H9 (cell line): ENCODE measurements at regions not wholly inside any gene's neighbourhood (a gene's known extent, or its start where the extent isn't known, plus 50 kb on each side); places are given as distances from the start of the nearest gene placed in this dataset.

Experiments used
- DNase-seq: peaks from one replicate; pipeline ENCODE4 v3.0.0-alpha.2; 2017
- H2AFZ ChIP-seq: one replicate; pipeline ENCODE4 v1.6.1; 2013; ENCODE audit warnings: mild to moderate bottlenecking, low read length, control low read depth, moderate library complexity
- H2AK5ac ChIP-seq: 2 replicates; pipeline ENCODE4 v1.6.1; 2013; ENCODE audit warnings: low read length, control low read depth, mixed read lengths; ENCODE audit not compliant: insufficient read length
- H2BK120ac ChIP-seq: one replicate; pipeline ENCODE4 v1.6.1; 2013; ENCODE audit warnings: low read depth, mild to moderate bottlenecking, low read length, control low read depth, inconsistent platforms; ENCODE audit not compliant: poor library complexity, severe bottlenecking
- H2BK12ac ChIP-seq: 2 replicates; pipeline ENCODE4 v1.6.1; 2013; ENCODE audit warnings: low read length, control low read depth, mixed read lengths, low read depth; ENCODE audit not compliant: insufficient read length
- H2BK15ac ChIP-seq: 2 replicates; pipeline ENCODE4 v1.6.1; 2013; ENCODE audit warnings: low read depth, low read length, control low read depth
- H2BK20ac ChIP-seq: one replicate; pipeline ENCODE4 v1.6.1; 2013; ENCODE audit warnings: low read depth, mild to moderate bottlenecking, low read length, control low read depth, inconsistent platforms; ENCODE audit not compliant: poor library complexity, severe bottlenecking
- H2BK5ac ChIP-seq: 2 replicates; pipeline ENCODE4 v1.6.1; 2013; ENCODE audit warnings: low read length, control low read depth, mixed read lengths; ENCODE audit not compliant: insufficient read length
- H3K14ac ChIP-seq: 2 replicates; pipeline ENCODE4 v1.6.1; 2013; ENCODE audit warnings: low read length, control low read depth; ENCODE audit not compliant: insufficient read depth
- H3K18ac ChIP-seq: 2 replicates; pipeline ENCODE4 v1.6.1; 2013; ENCODE audit warnings: low read depth, mild to moderate bottlenecking, mixed read lengths, low read length, control low read depth; ENCODE audit not compliant: insufficient read length
- H3K23ac ChIP-seq: 2 replicates; pipeline ENCODE4 v1.6.1; 2013; ENCODE audit warnings: low read length, control low read depth, mixed read lengths, low read depth; ENCODE audit not compliant: insufficient read length
- H3K23me2 ChIP-seq: 2 replicates; pipeline ENCODE4 v1.6.1; 2013; ENCODE audit warnings: low read depth, mild to moderate bottlenecking, mixed read lengths, low read length, control low read depth; ENCODE audit not compliant: insufficient read length, poor library complexity, severe bottlenecking
- H3K27ac ChIP-seq: 2 replicates; pipeline ENCODE4 v1.5.1; 2013; ENCODE audit warnings: low read length, control low read depth, mixed read lengths, low read depth; ENCODE audit not compliant: insufficient read length
- H3K27me3 ChIP-seq: 2 replicates; pipeline ENCODE4 v1.6.1; 2013; ENCODE audit warnings: low read length, control low read depth, inconsistent platforms; ENCODE audit not compliant: insufficient read depth
- H3K4ac ChIP-seq: 2 replicates; pipeline ENCODE4 v1.6.1; 2013; ENCODE audit warnings: low read depth, mild to moderate bottlenecking, control low read depth, inconsistent platforms, low read length, moderate library complexity
- H3K4me1 ChIP-seq: 2 replicates; pipeline ENCODE4 v1.6.1; 2013; ENCODE audit warnings: low read length, control low read depth, inconsistent platforms; ENCODE audit not compliant: insufficient read depth
- H3K4me2 ChIP-seq: 2 replicates; pipeline ENCODE4 v1.6.1; 2013; ENCODE audit warnings: low read length, control low read depth, mixed read lengths; ENCODE audit not compliant: insufficient read length, insufficient read depth
- H3K56ac ChIP-seq: 2 replicates; pipeline ENCODE4 v1.6.1; 2013; ENCODE audit warnings: low read depth, mild to moderate bottlenecking, mixed read lengths, low read length, control low read depth; ENCODE audit not compliant: insufficient read length
- H3K79me1 ChIP-seq: 2 replicates; pipeline ENCODE4 v1.6.1; 2013; ENCODE audit warnings: low read depth, mild to moderate bottlenecking, moderate library complexity, low read length, control low read depth, inconsistent platforms; ENCODE audit not compliant: insufficient read depth, poor library complexity, severe bottlenecking
- H3K79me2 ChIP-seq: 2 replicates; pipeline ENCODE4 v1.6.1; 2013; ENCODE audit warnings: low read length, control low read depth, inconsistent platforms; ENCODE audit not compliant: insufficient read depth
- H3K9ac ChIP-seq: 2 replicates; pipeline ENCODE4 v1.6.1; 2013; ENCODE audit warnings: low read length, control low read depth, mixed read lengths; ENCODE audit not compliant: insufficient read length; ENCODE audit errors: extremely low read depth
- H3K9me3 ChIP-seq: one replicate; pipeline ENCODE4 v1.6.1; 2013; ENCODE audit warnings: low read depth, low read length, inconsistent platforms; ENCODE audit not compliant: control insufficient read depth
- H3T11ph ChIP-seq: one replicate; pipeline ENCODE4 v1.6.1; 2013; ENCODE audit warnings: mild to moderate bottlenecking, low read length, control low read depth, inconsistent platforms
- H4K20me1 ChIP-seq: one replicate; pipeline ENCODE4 v1.6.1; 2013; ENCODE audit not compliant: control insufficient read depth, insufficient read length, insufficient read depth
- H4K5ac ChIP-seq: 2 replicates; pipeline ENCODE4 v1.6.1; 2013; ENCODE audit warnings: low read depth, mild to moderate bottlenecking, mixed read lengths, low read length, control low read depth; ENCODE audit not compliant: insufficient read length
- H4K8ac ChIP-seq: replicated peaks from 2 replicates; pipeline ENCODE4 v1.6.1; 2013; ENCODE audit warnings: low read length, control low read depth, mixed read lengths, low read depth; ENCODE audit not compliant: insufficient read length
- H4K91ac ChIP-seq: 2 replicates; pipeline ENCODE4 v1.6.1; 2013; ENCODE audit warnings: low read depth, mild to moderate bottlenecking, moderate library complexity, mixed read lengths, low read length, control low read depth; ENCODE audit not compliant: insufficient read length
- H3K27ac Mint-ChIP-seq, 3 experiments: 2 replicates in 2 of 3; 3 replicates in 1 of 3; pipeline ENCODE4 v1.8.0; 2020 to 2021; ENCODE audit warnings: mixed read lengths in 3 of 3, mild to moderate bottlenecking in 1 of 3, moderate library complexity in 1 of 3
- H3K27me3 Mint-ChIP-seq: 2 replicates; pipeline ENCODE4 v1.8.0; 2021; ENCODE audit warnings: low read depth, mild to moderate bottlenecking, moderate library complexity, mixed read lengths
- H3K36me3 Mint-ChIP-seq, 3 experiments: 2 replicates in 2 of 3; 3 replicates in 1 of 3; pipeline ENCODE4 v1.8.0; 2020 to 2021; ENCODE audit warnings: low read depth in 3 of 3, mixed read lengths in 3 of 3; ENCODE audit not compliant: insufficient read depth in 1 of 3
- H3K4me1 Mint-ChIP-seq, 2 experiments: 2 replicates each; pipeline ENCODE4 v1.8.0; 2020; ENCODE audit warnings: mixed read lengths in 2 of 2
- H3K4me3 Mint-ChIP-seq, 2 experiments: 2 replicates in 1 of 2; 3 replicates in 1 of 2; pipeline ENCODE4 v1.8.0; 2020 to 2021; ENCODE audit warnings: mild to moderate bottlenecking in 2 of 2, mixed read lengths in 2 of 2, moderate library complexity in 1 of 2
- H3K9me3 Mint-ChIP-seq, 2 experiments: 2 replicates in 1 of 2; 3 replicates in 1 of 2; pipeline ENCODE4 v1.8.0; 2020; ENCODE audit warnings: mild to moderate bottlenecking in 2 of 2, mixed read lengths in 2 of 2, moderate library complexity in 1 of 2
- CTCF ChIP-seq: fragments of 200-600 bp; sonication (generic); conservative IDR thresholded peaks from 3 replicates; pipeline ENCODE4 v1.8.0; 2021; ENCODE audit warnings: antibody characterized with exemption, mild to moderate bottlenecking
- WGBS: extraction: QIAGEN DNeasy Blood & Tissue Kit; methylation state at CpG from one replicate; pipeline ENCODE4 v1.1.7; 2013; ENCODE audit warnings: missing lambda C conversion rate, low lambda C conversion rate, mixed read lengths; ENCODE audit not compliant: insufficient read length; ENCODE audit errors: extremely low coverage; 5-methylcytosine and 5-hydroxymethylcytosine counted together

- Histone ChIP-seq H2BK5ac (no peak overlapping the region), H3K14ac (no peak overlapping the region), H4K8ac (no peak overlapping the region), H3K27ac (no peak overlapping the region), H2BK15ac (no peak overlapping the region), H2AFZ (no peak overlapping the region), H2BK120ac (no peak overlapping the region), H3K9ac (no peak overlapping the region), H2BK20ac (no peak overlapping the region), H3K56ac (no peak overlapping the region), H3K27me3 (no peaks in the 10 kb centered on the region), H4K20me1 (no peaks in the 10 kb centered on the region), H3K23ac (no peak overlapping the region), H2AK5ac (no peak overlapping the region), H3K23me2 (no peaks in the 10 kb centered on the region), H3T11ph (no peak overlapping the region), H4K5ac (no peak overlapping the region), H3K79me1 (no peaks in the 10 kb centered on the region), H3K4me2 (no peak overlapping the region), H3K9me3 (no peaks in the 10 kb centered on the region), H2BK12ac (no peak overlapping the region), H4K91ac (no peak overlapping the region), H3K79me2 (no peaks in the 10 kb centered on the region), H3K18ac (no peak overlapping the region), H3K4ac (no peak overlapping the region), H3K4me1 (no peaks in the 10 kb centered on the region)
- no CpG with 5 or more reads among the region's 6 CpGs for WGBS
- DNase-seq, result peak; percentile 81
- Mint-ChIP-seq H3K9me3 (peaks cover 2 to 10% of the 10 kb centered on the region in 2 experiments; a peak in 2 of 5 replicates), H3K27ac (no peak overlapping the region), H3K4me1 (peaks cover 4 to 6% of the 10 kb centered on the region in 2 experiments; a peak in 3 of 4 replicates), H3K36me3 (peaks cover 0 to 7% (median 3%) of the 10 kb centered on the region in 3 experiments; a peak in 4 of 7 replicates), H3K4me3 (no peak overlapping the region), H3K27me3 (peaks cover 5% of the 10 kb centered on the region)
- peak; percentile 94 for TF ChIP-seq CTCF
Measured at GRCh38 chr7:131859147-131859821, 302.9 kb upstream of the PODXL start.
